ENCODE measurements at regions not wholly inside any gene's neighbourhood (a gene's known extent, or its start where the extent isn't known, plus 50 kb on each side); places are given as distances from the start of the nearest gene placed in this dataset.

- no peak for TF ChIP-seq POLR2A (IDR thresholded peaks at IDR 0.05)
- TF ChIP-seq CTCF (IDR thresholded peaks at IDR 0.05) = no peak
These were observed 392.0 kb downstream of the LRIG3 start for GRCh38 chr12:58528271-58528670.

Measured in esophagus squamous epithelium (tissue), 4 donors.